Fibroblast of skin of left biceps (primary cell): ENCODE measurements at regions not wholly inside any gene's neighbourhood (a gene's known extent, or its start where the extent isn't known, plus 50 kb on each side); places are given as distances from the start of the nearest gene placed in this dataset.
A peak's percentile ranks its signal among the peaks of the same experiment; 100 is the strongest.

ENCODE experiments used
- DNase-seq, 2 experiments: peaks; one replicate each; pipeline ENCODE4 v3.0.0-alpha.2; 2013; ENCODE audit warnings: low read depth in 2 of 2

- no peak for DNase-seq
Observed at GRCh38 chr6:4615891-4616290, 160.3 kb upstream of the CDYL start.

GRCh38 chr6:4615231-4615630 is 161.0 kb upstream of the CDYL start:
- DNase-seq: no peak

- no peak for DNase-seq
Observed at GRCh38 chr6:4614637-4615036, 161.6 kb upstream of the CDYL start.

- no peak for DNase-seq
Observed at GRCh38 chr6:4613795-4614194, 162.4 kb upstream of the CDYL start.

GRCh38 chr6:4613381-4613780 is 162.8 kb upstream of the CDYL start:
- no peak for DNase-seq

- peak in 1 of 2 experiments; percentile 53 for DNase-seq
Observed at GRCh38 chr6:4612636-4613171, 163.5 kb upstream of the CDYL start.

GRCh38 chr6:4611429-4612129 is 164.6 kb upstream of the CDYL start:
- no peak for DNase-seq

- DNase-seq: peak; percentile 85 to 86
Observed at GRCh38 chr6:4610256-4610655, 165.9 kb upstream of the CDYL start.

- no peak for DNase-seq
Observed at GRCh38 chr6:4608361-4609115, 167.7 kb upstream of the CDYL start.

GRCh38 chr6:4607793-4608192 is 168.4 kb upstream of the CDYL start:
- no peak for DNase-seq

GRCh38 chr6:4606821-4607704 is 169.1 kb upstream of the CDYL start:
- no peak for DNase-seq

GRCh38 chr6:4606016-4606415 is 170.2 kb upstream of the CDYL start:
- DNase-seq: no peak

- DNase-seq: no peak
Observed at GRCh38 chr6:4603856-4604369, 172.3 kb upstream of the CDYL start.

- DNase-seq: no peak
Observed at GRCh38 chr6:4603291-4603690, 172.9 kb upstream of the CDYL start.

GRCh38 chr6:4599924-4600323 is 176.3 kb upstream of the CDYL start:
- DNase-seq: peak; percentile 37 to 59

GRCh38 chr6:4598384-4598995 is 177.7 kb upstream of the CDYL start:
- no peak for DNase-seq

GRCh38 chr6:4593951-4594350 is 182.3 kb upstream of the CDYL start:
- no peak for DNase-seq

GRCh38 chr6:4592026-4592425 is 184.2 kb upstream of the CDYL start:
- no peak for DNase-seq

GRCh38 chr6:4591218-4591617 is 185.0 kb upstream of the CDYL start:
- no peak for DNase-seq

- no peak for DNase-seq
Observed at GRCh38 chr6:4589295-4589694, 186.9 kb upstream of the CDYL start.

GRCh38 chr6:4588581-4588980 is 187.6 kb upstream of the CDYL start:
- no peak for DNase-seq
